ENCODE measurements at regions not wholly inside any gene's neighbourhood (a gene's known extent, or its start where the extent isn't known, plus 50 kb on each side); places are given as distances from the start of the nearest gene placed in this dataset.

- TF ChIP-seq ATF2 (IDR thresholded peaks at IDR 0.05; ENCODE audit: low read length) (no peak), CBX8 (IDR thresholded peaks at IDR 0.05; ENCODE audit: borderline replicate concordance, low read depth, low read length) (no peak), RBBP5 (IDR thresholded peaks at IDR 0.05; ENCODE audit: borderline replicate concordance, low read depth, low read length) (no peak), MAX (IDR thresholded peaks at IDR 0.05) (no peak), RFX5 (IDR thresholded peaks at IDR 0.05; ENCODE audit: borderline replicate concordance, low read depth, low read length) (no peak)
Observed at GRCh38 chr17:77619851-77620250, 338.7 kb upstream of the TNRC6C start (continued).
